ENCODE measurements at regions not wholly inside any gene's neighbourhood (a gene's known extent, or its start where the extent isn't known, plus 50 kb on each side); places are given as distances from the start of the nearest gene placed in this dataset.

DNA sequence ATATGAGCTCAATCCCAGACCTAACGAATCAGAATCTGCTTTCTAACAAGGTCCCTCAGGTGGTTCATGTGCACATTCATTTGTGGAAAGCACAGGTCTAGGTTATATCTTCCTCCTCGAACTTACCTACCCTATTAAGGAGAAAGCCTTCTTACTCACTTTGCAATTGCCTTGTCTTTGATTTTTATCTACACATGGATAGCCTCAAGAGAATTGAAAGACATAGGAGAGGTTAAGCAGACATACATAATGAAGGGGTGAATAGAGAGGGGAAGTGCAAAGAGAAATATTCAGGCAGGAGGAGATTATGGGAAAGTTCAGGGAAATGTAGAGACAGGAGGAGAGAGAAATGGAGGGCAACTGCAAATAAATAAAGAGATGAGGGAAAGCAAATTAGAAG, 422.9 kb upstream of the ADAMTS9 start:
- Histone ChIP-seq H3K9ac (no peak overlapping the region), H3K27ac (no peak overlapping the region), H3K36me3 (ENCODE audit: control insufficient read depth, insufficient read depth, low read length) (no peaks in the 10 kb centered on the region), H3K4me3 (ENCODE audit: low read depth, low read length) (no peak overlapping the region), H3K9me3 (ENCODE audit: control insufficient read depth, low read length) (no peaks in the 10 kb centered on the region), H3K79me2 (no peaks in the 10 kb centered on the region), H3K27me3 (ENCODE audit: control insufficient read depth, insufficient read depth, low read length) (no peaks in the 10 kb centered on the region), H2AFZ (no peak overlapping the region), H3K4me1 (no peaks in the 10 kb centered on the region), H3K4me2 (ENCODE audit: low read length) (no peak overlapping the region)
- TF ChIP-seq, protein P1, sequence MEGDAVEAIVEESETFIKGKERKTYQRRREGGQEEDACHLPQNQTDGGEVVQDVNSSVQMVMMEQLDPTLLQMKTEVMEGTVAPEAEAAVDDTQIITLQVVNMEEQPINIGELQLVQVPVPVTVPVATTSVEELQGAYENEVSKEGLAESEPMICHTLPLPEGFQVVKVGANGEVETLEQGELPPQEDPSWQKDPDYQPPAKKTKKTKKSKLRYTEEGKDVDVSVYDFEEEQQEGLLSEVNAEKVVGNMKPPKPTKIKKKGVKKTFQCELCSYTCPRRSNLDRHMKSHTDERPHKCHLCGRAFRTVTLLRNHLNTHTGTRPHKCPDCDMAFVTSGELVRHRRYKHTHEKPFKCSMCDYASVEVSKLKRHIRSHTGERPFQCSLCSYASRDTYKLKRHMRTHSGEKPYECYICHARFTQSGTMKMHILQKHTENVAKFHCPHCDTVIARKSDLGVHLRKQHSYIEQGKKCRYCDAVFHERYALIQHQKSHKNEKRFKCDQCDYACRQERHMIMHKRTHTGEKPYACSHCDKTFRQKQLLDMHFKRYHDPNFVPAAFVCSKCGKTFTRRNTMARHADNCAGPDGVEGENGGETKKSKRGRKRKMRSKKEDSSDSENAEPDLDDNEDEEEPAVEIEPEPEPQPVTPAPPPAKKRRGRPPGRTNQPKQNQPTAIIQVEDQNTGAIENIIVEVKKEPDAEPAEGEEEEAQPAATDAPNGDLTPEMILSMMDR (IDR thresholded peaks at IDR 0.05), result no peak

DNA sequence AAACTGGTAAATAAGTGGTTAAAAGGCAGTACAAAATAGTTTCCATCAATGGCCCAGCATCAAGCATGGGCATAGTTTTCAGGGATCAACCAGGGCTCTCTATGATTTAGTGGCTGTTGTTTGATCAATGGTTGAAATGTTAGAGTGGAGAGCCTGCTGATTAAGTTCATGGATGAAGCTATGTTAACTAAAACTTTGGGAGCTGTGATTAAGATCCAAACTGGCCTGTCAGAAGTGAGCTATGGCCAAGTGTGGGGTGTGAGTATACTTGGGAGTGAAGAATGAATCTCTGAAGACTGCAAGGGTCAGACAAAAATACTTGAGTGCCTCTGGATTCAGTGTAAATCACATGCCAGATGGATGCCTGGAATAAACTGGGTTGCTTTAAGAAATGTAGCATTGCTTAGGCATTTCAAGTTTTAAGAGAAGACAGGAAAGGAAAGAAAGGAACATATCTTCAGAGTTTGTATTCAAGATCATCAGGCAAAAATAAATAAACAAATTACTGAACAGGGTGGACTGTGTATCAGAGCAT, 422.2 kb upstream of the ADAMTS9 start:
- Histone ChIP-seq H3K4me2 (ENCODE audit: low read length) (no peak overlapping the region), H3K9ac (no peak overlapping the region)

DNA sequence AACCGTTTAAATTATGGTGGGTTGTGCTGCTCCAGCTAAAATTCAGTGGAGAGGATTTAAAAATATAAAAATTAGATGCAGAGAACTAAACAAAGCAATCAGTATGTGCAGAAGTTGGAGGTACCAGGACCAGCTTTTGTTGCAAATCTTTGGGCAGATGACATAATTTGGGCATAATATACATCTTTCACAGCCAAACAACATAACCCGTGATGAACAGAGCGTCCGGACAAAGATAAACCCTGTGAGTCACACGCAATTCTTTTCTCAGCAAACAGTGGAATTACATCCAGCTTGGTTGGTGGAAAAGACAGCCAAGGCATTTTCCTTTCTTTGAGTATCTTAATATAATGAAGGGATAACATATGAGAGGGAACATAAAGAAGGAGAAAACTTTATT, 419.4 kb upstream of the ADAMTS9 start:
- Histone ChIP-seq H3K79me2 (no peaks in the 10 kb centered on the region), H3K4me3 (ENCODE audit: low read depth, low read length) (no peak overlapping the region)
- TF ChIP-seq, protein P1 (IDR thresholded peaks at IDR 0.05), result no peak

More for the DNA sequence above, 422.2 kb upstream of the ADAMTS9 start:
- Histone ChIP-seq H3K27ac (no peak overlapping the region), H3K79me2 (no peaks in the 10 kb centered on the region), H3K4me1 (no peaks in the 10 kb centered on the region), H3K27me3 (ENCODE audit: control insufficient read depth, insufficient read depth, low read length) (no peaks in the 10 kb centered on the region), H3K36me3 (ENCODE audit: control insufficient read depth, insufficient read depth, low read length) (no peaks in the 10 kb centered on the region), H3K9me3 (ENCODE audit: control insufficient read depth, low read length) (no peaks in the 10 kb centered on the region), H2AFZ (no peak overlapping the region), H3K4me3 (ENCODE audit: low read depth, low read length) (no peak overlapping the region)
- TF ChIP-seq, protein P1 (IDR thresholded peaks at IDR 0.05), result no peak

DNA sequence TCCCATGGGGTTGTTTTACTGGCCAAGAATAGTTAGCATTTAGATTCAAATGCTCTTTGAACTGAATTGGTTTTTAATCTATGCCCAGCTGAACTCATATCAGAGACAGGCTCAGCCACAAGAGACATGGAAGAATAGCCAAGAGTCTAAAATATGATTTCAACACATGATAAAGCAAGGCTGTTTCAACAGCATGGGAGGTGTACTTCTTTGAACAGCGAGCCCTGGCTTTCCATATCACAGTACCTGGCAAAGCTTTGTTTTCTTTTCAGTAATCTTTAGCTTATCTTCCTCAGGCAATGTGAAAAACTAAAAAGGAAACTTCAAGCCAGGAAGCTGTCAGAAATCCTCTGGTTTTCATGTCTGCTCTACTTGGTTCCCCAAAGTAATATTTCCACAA, 413.6 kb upstream of the ADAMTS9 start:
- no peak overlapping the region for H3K9ac ChIP-seq
- H3K4me3 ChIP-seq (ENCODE audit: low read depth, low read length), result no peak overlapping the region
- H3K4me2 ChIP-seq (ENCODE audit: low read length), result no peak overlapping the region
- no peaks in the 10 kb centered on the region for H3K9me3 ChIP-seq (ENCODE audit: control insufficient read depth, low read length)
- no peaks in the 10 kb centered on the region for H3K79me2 ChIP-seq
- H3K4me1 ChIP-seq, result no peaks in the 10 kb centered on the region
- TF ChIP-seq, protein P1 (IDR thresholded peaks at IDR 0.05), result no peak
- H3K27ac ChIP-seq, result no peak overlapping the region
- no peaks in the 10 kb centered on the region for H3K27me3 ChIP-seq (ENCODE audit: control insufficient read depth, insufficient read depth, low read length)
- no peak overlapping the region for H2AFZ ChIP-seq
- H3K36me3 ChIP-seq (ENCODE audit: control insufficient read depth, insufficient read depth, low read length), result no peaks in the 10 kb centered on the region

More for the DNA sequence above, 419.4 kb upstream of the ADAMTS9 start:
- no peak overlapping the region for H3K27ac ChIP-seq
- H2AFZ ChIP-seq, result no peak overlapping the region
- no peaks in the 10 kb centered on the region for H3K4me1 ChIP-seq
- no peaks in the 10 kb centered on the region for H3K27me3 ChIP-seq (ENCODE audit: control insufficient read depth, insufficient read depth, low read length)
- H3K4me2 ChIP-seq (ENCODE audit: low read length), result no peak overlapping the region
- H3K36me3 ChIP-seq (ENCODE audit: control insufficient read depth, insufficient read depth, low read length), result no peaks in the 10 kb centered on the region
- H3K9me3 ChIP-seq (ENCODE audit: control insufficient read depth, low read length), result no peaks in the 10 kb centered on the region
- no peak overlapping the region for H3K9ac ChIP-seq

DNA sequence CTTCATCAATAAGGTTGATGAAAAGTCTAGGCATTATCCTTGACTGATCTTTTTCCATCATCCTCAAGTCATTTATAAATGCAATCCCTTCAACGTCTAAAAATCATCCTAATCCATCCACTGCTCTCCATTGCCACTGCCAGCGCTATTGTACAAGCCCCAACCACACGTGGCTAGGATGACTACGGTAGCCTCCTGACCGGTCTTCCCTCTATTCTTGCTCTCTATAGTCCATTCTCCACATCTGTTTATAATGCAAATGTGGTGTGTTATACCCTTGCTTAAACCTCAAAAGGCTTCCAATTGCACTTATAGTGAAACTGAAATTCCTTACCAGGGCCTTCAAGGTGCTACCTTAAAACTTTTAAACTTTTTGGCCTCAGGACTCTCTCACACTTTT, 410.6 kb upstream of the ADAMTS9 start:
- H3K4me2 ChIP-seq (ENCODE audit: low read length), result no peak overlapping the region
- no peak overlapping the region for H3K9ac ChIP-seq
- no peak overlapping the region for H3K4me3 ChIP-seq (ENCODE audit: low read depth, low read length)
- TF ChIP-seq, protein P1 (IDR thresholded peaks at IDR 0.05), result no peak
- no peaks in the 10 kb centered on the region for H3K4me1 ChIP-seq
- no peaks in the 10 kb centered on the region for H3K27me3 ChIP-seq (ENCODE audit: control insufficient read depth, insufficient read depth, low read length)
- no peaks in the 10 kb centered on the region for H3K36me3 ChIP-seq (ENCODE audit: control insufficient read depth, insufficient read depth, low read length)
- no peak overlapping the region for H3K27ac ChIP-seq
- no peak overlapping the region for H2AFZ ChIP-seq
- no peaks in the 10 kb centered on the region for H3K79me2 ChIP-seq
- H3K9me3 ChIP-seq (ENCODE audit: control insufficient read depth, low read length), result no peaks in the 10 kb centered on the region

Data from parathyroid adenoma (tissue), 2 donors.